Mesenchymal stem cell (in vitro differentiated cells and primary cell): ENCODE measurements at regions not wholly inside any gene's neighbourhood (a gene's known extent, or its start where the extent isn't known, plus 50 kb on each side); places are given as distances from the start of the nearest gene placed in this dataset.

ENCODE experiments used
- DNase-seq: peaks from one replicate; pipeline ENCODE4 v3.0.0-alpha.2; 2013
- H2AFZ ChIP-seq: one replicate; pipeline ENCODE4 v1.6.1; 2013; ENCODE audit warnings: low read depth, mild to moderate bottlenecking, control low read depth, inconsistent platforms, low read length, moderate library complexity
- H2AK5ac ChIP-seq: 2 replicates; pipeline ENCODE4 v1.6.1; 2013; ENCODE audit warnings: low read length, moderate library complexity, mild to moderate bottlenecking, inconsistent platforms; ENCODE audit not compliant: severe bottlenecking
- H2BK120ac ChIP-seq: one replicate; pipeline ENCODE4 v1.6.1; 2013; ENCODE audit warnings: low read depth, mild to moderate bottlenecking, inconsistent platforms, low read length, moderate library complexity
- H2BK12ac ChIP-seq, 2 experiments: one replicate each; pipeline ENCODE4 v1.6.1; 2013; ENCODE audit warnings: inconsistent platforms in 2 of 2, low read length in 2 of 2, mild to moderate bottlenecking in 2 of 2, moderate library complexity in 2 of 2, control low read depth in 1 of 2
- H2BK15ac ChIP-seq: one replicate; pipeline ENCODE4 v1.6.1; 2013; ENCODE audit warnings: mild to moderate bottlenecking, low read depth, inconsistent platforms; ENCODE audit not compliant: poor library complexity, severe bottlenecking
- H2BK5ac ChIP-seq: 2 replicates; pipeline ENCODE4 v1.6.1; 2013; ENCODE audit warnings: low read depth, mild to moderate bottlenecking, low read length, control low read depth, inconsistent platforms; ENCODE audit not compliant: poor library complexity, severe bottlenecking
- H3K14ac ChIP-seq, 2 experiments: one replicate each; pipeline ENCODE4 v1.6.1; 2013; ENCODE audit warnings: inconsistent platforms in 2 of 2, low read length in 2 of 2, control low read depth in 1 of 2, mild to moderate bottlenecking in 1 of 2, moderate library complexity in 1 of 2
- H3K18ac ChIP-seq, 2 experiments: one replicate each; pipeline ENCODE4 v1.6.1; 2013; ENCODE audit warnings: inconsistent platforms in 2 of 2, low read length in 2 of 2, control low read depth in 1 of 2, low read depth in 1 of 2, mild to moderate bottlenecking in 1 of 2
- H3K23ac ChIP-seq, 2 experiments: one replicate each; pipeline ENCODE4 v1.6.1; 2013; ENCODE audit warnings: inconsistent platforms in 2 of 2, low read length in 2 of 2, mild to moderate bottlenecking in 2 of 2, moderate library complexity in 2 of 2, control low read depth in 1 of 2
- H3K27ac ChIP-seq: 2 replicates; pipeline ENCODE4 v1.5.1; 2013; ENCODE audit warnings: mild to moderate bottlenecking, moderate library complexity, low read length, control low read depth, inconsistent platforms; ENCODE audit not compliant: poor library complexity, severe bottlenecking
- H3K27me3 ChIP-seq, 2 experiments: 2 replicates each; pipeline versions ENCODE4 v1.6.1 to v1.7.0; 2013; ENCODE audit warnings: low read length in 2 of 2, mild to moderate bottlenecking in 2 of 2, moderate library complexity in 2 of 2, control low read depth in 1 of 2, inconsistent platforms in 1 of 2; ENCODE audit not compliant: control insufficient read depth in 1 of 2, insufficient read depth in 1 of 2
- H3K36me3 ChIP-seq, 2 experiments: 2 replicates each; pipeline versions ENCODE4 v1.6.1 to v1.7.0; 2013; ENCODE audit warnings: low read length in 2 of 2, control low read depth in 1 of 2, inconsistent platforms in 1 of 2, low read depth in 1 of 2, mild to moderate bottlenecking in 1 of 2; ENCODE audit not compliant: insufficient read depth in 2 of 2, control insufficient read depth in 1 of 2
- H3K4ac ChIP-seq, 2 experiments: one replicate each; pipeline ENCODE4 v1.6.1; 2013; ENCODE audit warnings: inconsistent platforms in 2 of 2, low read length in 2 of 2, mild to moderate bottlenecking in 2 of 2, moderate library complexity in 2 of 2, control low read depth in 1 of 2, low read depth in 1 of 2
- H3K4me1 ChIP-seq: 2 replicates; pipeline ENCODE4 v1.6.1; 2013; ENCODE audit warnings: low read depth, low read length, control low read depth; ENCODE audit not compliant: control insufficient read depth, insufficient read depth
- H3K4me2 ChIP-seq: 2 replicates; pipeline ENCODE4 v1.6.1; 2013; ENCODE audit warnings: low read length, mild to moderate bottlenecking, inconsistent platforms; ENCODE audit not compliant: poor library complexity, severe bottlenecking
- H3K4me3 ChIP-seq, 2 experiments: 2 replicates each; pipeline versions ENCODE4 v1.5.1 to v1.7.0; 2013; ENCODE audit warnings: low read length in 2 of 2, mild to moderate bottlenecking in 2 of 2, control low read depth in 1 of 2, low read depth in 1 of 2; ENCODE audit not compliant: insufficient read depth in 1 of 2
- H3K79me1 ChIP-seq: replicated peaks from 2 replicates; pipeline ENCODE4 v1.6.1; 2013; ENCODE audit warnings: mild to moderate bottlenecking, control low read depth, low read length, inconsistent platforms; ENCODE audit not compliant: poor library complexity, severe bottlenecking
- H3K9ac ChIP-seq: 2 replicates; pipeline ENCODE4 v1.7.0; 2013; ENCODE audit warnings: mild to moderate bottlenecking, low read length, moderate library complexity
- H3K9me3 ChIP-seq: 2 replicates; pipeline ENCODE4 v1.7.0; 2013; ENCODE audit warnings: mild to moderate bottlenecking, low read length; ENCODE audit not compliant: control insufficient read depth
- H4K8ac ChIP-seq: one replicate; pipeline ENCODE4 v1.6.1; 2013; ENCODE audit warnings: inconsistent platforms, mild to moderate bottlenecking, low read length, moderate library complexity
- H4K91ac ChIP-seq: one replicate; pipeline ENCODE4 v1.6.1; 2013; ENCODE audit warnings: mild to moderate bottlenecking, low read length, inconsistent platforms
- WGBS: methylation state at CpG from one replicate; pipeline ENCODE4 v1.1.7; 2013; ENCODE audit warnings: mixed read lengths; 5-methylcytosine and 5-hydroxymethylcytosine counted together

GRCh38 chrX:98501426-98501825 is 1617.7 kb downstream of the RPA4 start:
- H3K4me2 ChIP-seq = no peak overlapping the region
- H3K4ac ChIP-seq = no peak overlapping the region
- H2BK12ac ChIP-seq = no peak overlapping the region
- no peaks in the 10 kb centered on the region for H3K79me1 ChIP-seq
- H2AFZ ChIP-seq = no peak overlapping the region
- H3K4me3 ChIP-seq = no peak overlapping the region
- DNase-seq = no peak
- H3K23ac ChIP-seq = no peak overlapping the region
- no peak overlapping the region for H3K9ac ChIP-seq
- WGBS = 71% methylated on average over 2 of the region's 2 CpGs
- H4K91ac ChIP-seq = no peak overlapping the region
- H4K8ac ChIP-seq = no peak overlapping the region
- H2BK120ac ChIP-seq = no peak overlapping the region
- no peaks in the 10 kb centered on the region for H3K27me3 ChIP-seq
- H3K9me3 ChIP-seq = no peaks in the 10 kb centered on the region
- H3K4me1 ChIP-seq = no peaks in the 10 kb centered on the region
- no peak overlapping the region for H3K14ac ChIP-seq
- no peak overlapping the region for H2BK5ac ChIP-seq
- no peak overlapping the region for H3K18ac ChIP-seq
- H2BK15ac ChIP-seq = no peak overlapping the region
- no peak overlapping the region for H2AK5ac ChIP-seq
- no peaks in the 10 kb centered on the region for H3K36me3 ChIP-seq
- no peak overlapping the region for H3K27ac ChIP-seq

GRCh38 chrX:98506907-98507306 is 1623.2 kb downstream of the RPA4 start:
- Histone ChIP-seq H3K36me3 (no peaks in the 10 kb centered on the region), H3K23ac (no peak overlapping the region), H3K27me3 (peaks cover 0 to 4% of the 10 kb centered on the region in 2 experiments), H4K8ac (no peak overlapping the region), H3K9me3 (no peaks in the 10 kb centered on the region), H2BK12ac (no peak overlapping the region), H3K18ac (no peak overlapping the region), H3K4me1 (no peaks in the 10 kb centered on the region), H3K14ac (no peak overlapping the region), H2BK15ac (no peak overlapping the region), H3K4ac (no peak overlapping the region), H3K27ac (no peak overlapping the region), H3K9ac (no peak overlapping the region), H2BK5ac (no peak overlapping the region), H2AFZ (no peak overlapping the region), H3K79me1 (no peaks in the 10 kb centered on the region), H2BK120ac (no peak overlapping the region), H3K4me3 (no peak overlapping the region), H3K4me2 (no peak overlapping the region), H2AK5ac (no peak overlapping the region), H4K91ac (no peak overlapping the region)
- DNase-seq = no peak
- WGBS = no CpG with 5 or more reads among the region's 1 CpG

GRCh38 chrX:98514032-98514431 is 1630.3 kb downstream of the RPA4 start:
- no peak overlapping the region for H3K18ac ChIP-seq
- no peak overlapping the region for H3K23ac ChIP-seq
- H3K79me1 ChIP-seq = no peaks in the 10 kb centered on the region
- no peak overlapping the region for H3K9ac ChIP-seq
- H3K27ac ChIP-seq = no peak overlapping the region
- H3K4me2 ChIP-seq = no peak overlapping the region
- H3K36me3 ChIP-seq = no peaks in the 10 kb centered on the region
- no peak overlapping the region for H2BK5ac ChIP-seq
- H4K91ac ChIP-seq = no peak overlapping the region
- H3K4ac ChIP-seq = no peak overlapping the region
- no peak overlapping the region for H4K8ac ChIP-seq
- H2BK15ac ChIP-seq = no peak overlapping the region
- H3K14ac ChIP-seq = no peak overlapping the region
- H2BK12ac ChIP-seq = no peak overlapping the region
- no peaks in the 10 kb centered on the region for H3K9me3 ChIP-seq
- DNase-seq = no peak
- no peaks in the 10 kb centered on the region for H3K4me1 ChIP-seq
- H2BK120ac ChIP-seq = no peak overlapping the region
- peaks cover 0 to 4% of the 10 kb centered on the region in 2 experiments for H3K27me3 ChIP-seq
- H2AFZ ChIP-seq = no peak overlapping the region
- H3K4me3 ChIP-seq = no peak overlapping the region
- H2AK5ac ChIP-seq = no peak overlapping the region

- no peak overlapping the region for H4K91ac ChIP-seq
These were observed 1632.4 kb downstream of the RPA4 start for GRCh38 chrX:98516120-98516519.

More at GRCh38 chrX:98516120-98516519, 1632.4 kb downstream of the RPA4 start:
- Histone ChIP-seq H3K27me3 (no peaks in the 10 kb centered on the region), H3K36me3 (no peaks in the 10 kb centered on the region), H2AK5ac (no peak overlapping the region), H3K79me1 (no peaks in the 10 kb centered on the region), H3K4me2 (no peak overlapping the region), H2AFZ (no peak overlapping the region), H3K9ac (no peak overlapping the region), H2BK120ac (no peak overlapping the region), H3K4ac (no peak overlapping the region), H3K4me1 (no peaks in the 10 kb centered on the region), H2BK12ac (no peak overlapping the region), H3K14ac (no peak overlapping the region), H2BK5ac (no peak overlapping the region), H3K4me3 (no peak overlapping the region), H4K8ac (no peak overlapping the region), H2BK15ac (no peak overlapping the region), H3K27ac (no peak overlapping the region), H3K23ac (no peak overlapping the region), H3K18ac (no peak overlapping the region), H3K9me3 (no peaks in the 10 kb centered on the region)
- DNase-seq = no peak
- WGBS = no CpG with 5 or more reads among the region's 1 CpG
